Neural progenitor cell (in vitro differentiated cells): ENCODE measurements at regions not wholly inside any gene's neighbourhood (a gene's known extent, or its start where the extent isn't known, plus 50 kb on each side); places are given as distances from the start of the nearest gene placed in this dataset.

Experiments
- CTCF ChIP-seq: fragments of 200-600 bp; sonication (generic); IDR thresholded peaks from 2 replicates; pipeline ENCODE4 v1.5.1; 2017; ENCODE audit warnings: antibody characterized with exemption, mild to moderate bottlenecking
- EZH2 ChIP-seq: fragments of 200-600 bp; sonication (generic); IDR thresholded peaks from 2 replicates; pipeline ENCODE4 v1.6.1; 2017; ENCODE audit warnings: antibody characterized with exemption, mild to moderate bottlenecking, moderate library complexity
- EZH2phosphoT487 ChIP-seq: fragments of 200-600 bp; sonication (generic); IDR thresholded peaks from 2 replicates; pipeline ENCODE4 v1.6.1; 2017; ENCODE audit warnings: antibody characterized with exemption

- no peak for TF ChIP-seq CTCF
- no peak for TF ChIP-seq EZH2
- TF ChIP-seq EZH2phosphoT487: no peak
These were observed 138.5 kb downstream of the DHX35 start for GRCh38 chr20:39100691-39101090.
